Activated T-cell treated with anti-CD3 and anti-CD28 coated beads, Interleukin-2, amount 50 U/mL, for 4 hours (primary cell): ENCODE measurements at regions not wholly inside any gene's neighbourhood (a gene's known extent, or its start where the extent isn't known, plus 50 kb on each side); places are given as distances from the start of the nearest gene placed in this dataset.
"Not testable (repeated sequence)": the region's sequence is repeated elsewhere in the genome, so short reads cannot be mapped to it uniquely, and the experiment has no call there.

Source experiments
- ATAC-seq, 2 donors: fragments of 200-7000 bp; cut with Tn5 transposase; one replicate each; pipeline ENCODE4 v1.10.0; 2021
- DNase-seq: peaks from one replicate; pipeline ENCODE4 v3.0.0-alpha.2; 2020
- H3K27me3 Mint-ChIP-seq: one replicate; pipeline ENCODE4 v1.8.0; 2021; ENCODE audit warnings: low read depth, mixed read lengths
- H3K36me3 Mint-ChIP-seq: one replicate; pipeline ENCODE4 v1.8.0; 2022; ENCODE audit warnings: mixed read lengths; ENCODE audit not compliant: insufficient read depth
- H3K4me1 Mint-ChIP-seq: one replicate; pipeline ENCODE4 v1.8.0; 2021; ENCODE audit warnings: low read depth, mixed read lengths
- H3K4me3 Mint-ChIP-seq: one replicate; pipeline ENCODE4 v1.8.0; 2021; ENCODE audit warnings: mild to moderate bottlenecking, moderate library complexity, mixed read lengths
- H3K9me3 Mint-ChIP-seq: one replicate; pipeline ENCODE4 v1.8.0; 2021; ENCODE audit warnings: mixed read lengths

DNA sequence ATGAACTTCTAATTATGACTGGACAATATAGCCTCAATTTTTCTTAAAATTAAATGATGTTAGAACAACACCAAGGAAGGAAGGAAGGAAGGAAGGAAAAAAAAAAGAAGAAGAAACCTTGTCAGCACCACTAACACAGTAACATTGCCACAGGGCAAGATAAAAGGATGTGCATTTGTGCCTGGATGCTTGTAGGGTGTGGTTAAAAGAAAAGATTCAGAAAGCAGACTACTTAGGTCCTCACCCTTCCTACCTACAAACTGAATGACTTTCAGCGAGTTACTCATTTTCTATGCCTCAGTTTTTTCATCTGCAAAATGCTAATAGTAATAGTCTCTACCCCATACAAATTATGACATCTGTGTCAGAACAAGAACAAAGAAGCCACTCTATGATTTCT lies 778.3 kb downstream of the MCTP2 start:
- H3K4me1 Mint-ChIP-seq, result no peaks in the 10 kb centered on the region
- no peaks in the 10 kb centered on the region for H3K9me3 Mint-ChIP-seq
- ATAC-seq (no peak), DNase-seq (no peak)
- peaks cover 3% of the 10 kb centered on the region for H3K27me3 Mint-ChIP-seq
- H3K36me3 Mint-ChIP-seq, result no peaks in the 10 kb centered on the region
- no peak overlapping the region for H3K4me3 Mint-ChIP-seq

- DNase-seq (no peak), ATAC-seq (no peak)
- no peaks in the 10 kb centered on the region for H3K4me1 Mint-ChIP-seq
- H3K9me3 Mint-ChIP-seq, result no peaks in the 10 kb centered on the region
- H3K27me3 Mint-ChIP-seq, result peaks cover 3% of the 10 kb centered on the region
- no peaks in the 10 kb centered on the region for H3K36me3 Mint-ChIP-seq
- H3K4me3 Mint-ChIP-seq, result no peak overlapping the region
Observed at GRCh38 chr15:95013381-95013780, 782.0 kb downstream of the MCTP2 start.

DNA sequence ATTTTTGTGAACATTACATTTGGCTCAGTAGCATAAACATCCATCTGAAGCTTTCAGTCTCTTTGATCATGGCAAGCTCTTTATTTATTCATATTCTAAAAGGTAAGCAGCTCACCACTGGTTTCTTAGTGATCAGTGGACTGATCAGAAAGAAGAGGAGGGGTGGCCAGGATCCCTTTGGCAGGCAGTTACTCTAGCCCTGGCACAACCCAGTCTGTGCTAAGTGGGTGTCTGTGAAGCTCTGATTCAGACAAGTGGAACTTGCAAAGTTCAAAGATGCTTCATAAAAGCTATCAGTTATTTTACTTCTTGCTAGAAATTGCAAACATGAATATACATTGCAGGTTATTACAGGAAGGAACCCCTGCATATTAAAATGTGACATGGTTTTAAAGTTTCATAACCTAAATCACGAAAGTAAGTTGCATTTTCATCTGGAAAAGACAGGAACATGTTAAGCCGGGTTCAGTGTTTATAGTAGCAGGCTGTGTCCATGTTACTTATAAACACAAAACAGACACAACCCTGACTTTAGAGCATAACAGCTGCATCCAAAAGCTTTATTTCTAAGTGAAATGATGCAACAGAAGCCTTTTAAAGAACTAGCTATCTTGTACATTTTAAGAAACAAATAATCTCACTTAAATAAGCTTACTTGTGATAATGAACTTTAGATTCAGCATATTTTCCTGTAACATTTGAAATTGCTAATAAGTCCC lies 785.3 kb downstream of the MCTP2 start:
- no peaks in the 10 kb centered on the region for H3K4me1 Mint-ChIP-seq
- no peak overlapping the region for H3K4me3 Mint-ChIP-seq
- DNase-seq (no peak), ATAC-seq (no peak)
- H3K27me3 Mint-ChIP-seq, result no peaks in the 10 kb centered on the region
- no peaks in the 10 kb centered on the region for H3K36me3 Mint-ChIP-seq
- H3K9me3 Mint-ChIP-seq, result no peaks in the 10 kb centered on the region

DNA sequence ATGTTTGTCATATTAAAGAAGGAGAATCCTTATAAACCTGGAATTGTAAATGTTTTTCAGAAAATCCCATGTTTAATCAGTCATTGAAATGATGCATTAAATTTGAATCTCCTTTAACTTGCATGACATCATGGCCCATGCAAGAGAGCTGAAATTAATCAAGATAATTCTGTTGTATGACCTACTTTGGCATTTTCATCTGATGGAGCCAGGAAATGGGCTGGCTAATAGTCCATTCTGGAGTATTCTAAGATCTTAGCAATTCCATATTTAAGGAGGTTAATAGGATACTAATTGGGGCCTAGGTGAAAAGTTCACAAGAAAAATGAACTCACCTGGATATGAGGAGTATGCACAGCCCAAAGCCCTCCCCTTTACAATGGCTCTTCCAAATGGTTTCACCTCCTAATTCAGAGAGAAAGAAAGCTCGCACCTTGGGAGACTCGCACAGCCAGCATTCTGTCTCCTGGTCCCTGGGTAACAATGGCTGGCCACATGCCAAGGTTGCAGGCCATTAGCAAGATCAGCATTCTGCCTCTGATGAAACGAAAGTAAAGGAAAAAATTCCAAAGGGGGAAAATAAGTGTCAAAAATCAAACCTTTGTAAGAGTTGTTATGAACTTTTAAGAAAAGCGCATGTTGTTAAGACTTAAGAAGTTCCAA lies 786.4 kb downstream of the MCTP2 start:
- ATAC-seq, result no peak
- peaks cover 4% of the 10 kb centered on the region for H3K9me3 Mint-ChIP-seq
- no peaks in the 10 kb centered on the region for H3K27me3 Mint-ChIP-seq
- DNase-seq, result no peak
- H3K4me3 Mint-ChIP-seq, result no peak overlapping the region
- H3K4me1 Mint-ChIP-seq, result no peaks in the 10 kb centered on the region
- H3K36me3 Mint-ChIP-seq, result no peaks in the 10 kb centered on the region

DNA sequence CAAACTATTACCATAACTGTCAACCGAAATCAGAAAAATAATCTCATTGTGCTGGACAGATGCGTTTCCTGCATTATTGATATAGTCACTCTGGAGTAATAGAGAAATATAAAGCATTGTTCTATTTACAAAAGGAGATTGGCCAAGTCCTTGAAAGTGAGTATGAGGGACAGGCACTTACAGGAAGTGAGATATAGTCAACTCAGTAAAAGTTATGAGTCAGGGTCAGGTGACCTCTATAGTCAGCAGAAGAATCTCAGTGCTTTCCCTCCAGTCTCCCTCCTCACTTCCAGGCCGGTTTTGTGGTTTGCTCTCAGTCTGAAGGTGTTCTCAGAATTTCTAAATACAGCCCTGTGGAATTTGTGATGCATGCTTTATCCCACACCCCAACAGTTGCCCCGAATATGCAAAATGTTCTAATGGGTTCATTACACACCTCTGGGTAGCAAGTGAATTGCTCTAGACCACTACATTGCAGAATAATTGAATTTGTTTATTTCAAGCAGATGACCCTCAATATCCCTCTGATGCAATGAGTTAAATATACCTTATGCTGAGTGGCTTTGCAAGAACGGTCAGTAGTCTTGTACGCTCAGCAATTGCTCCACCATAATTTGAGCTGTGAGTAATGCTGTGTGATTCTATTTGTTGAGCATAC lies 787.7 kb downstream of the MCTP2 start:
- H3K9me3 Mint-ChIP-seq, result peaks cover 4% of the 10 kb centered on the region
- ATAC-seq (no peak), DNase-seq (no peak)
- no peaks in the 10 kb centered on the region for H3K4me1 Mint-ChIP-seq
- no peaks in the 10 kb centered on the region for H3K27me3 Mint-ChIP-seq
- H3K4me3 Mint-ChIP-seq, result no peak overlapping the region
- no peaks in the 10 kb centered on the region for H3K36me3 Mint-ChIP-seq

DNA sequence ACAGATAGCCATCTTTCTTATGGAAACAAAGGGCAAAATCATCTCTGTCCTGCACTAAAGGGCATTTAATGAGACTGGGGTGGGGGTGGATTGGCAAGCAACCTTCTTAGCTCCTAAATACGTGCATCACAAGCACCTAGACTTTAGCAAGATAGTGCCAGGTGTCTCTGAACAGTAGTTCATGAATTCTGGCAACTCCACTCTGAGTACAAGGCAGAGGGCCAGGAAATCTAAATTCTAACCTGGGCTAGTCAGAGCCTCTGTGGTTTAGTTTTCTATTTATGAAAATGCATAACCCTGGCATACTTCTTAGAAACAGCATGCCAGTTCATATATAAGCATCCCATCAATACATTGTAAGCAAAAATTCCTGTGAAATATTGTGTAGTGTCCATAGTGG lies 788.5 kb downstream of the MCTP2 start:
- DNase-seq (no peak), ATAC-seq (no peak)
- Mint-ChIP-seq H3K4me1 (no peaks in the 10 kb centered on the region), H3K36me3 (no peaks in the 10 kb centered on the region), H3K4me3 (no peak overlapping the region), H3K9me3 (peaks cover 4% of the 10 kb centered on the region), H3K27me3 (no peaks in the 10 kb centered on the region)

DNA sequence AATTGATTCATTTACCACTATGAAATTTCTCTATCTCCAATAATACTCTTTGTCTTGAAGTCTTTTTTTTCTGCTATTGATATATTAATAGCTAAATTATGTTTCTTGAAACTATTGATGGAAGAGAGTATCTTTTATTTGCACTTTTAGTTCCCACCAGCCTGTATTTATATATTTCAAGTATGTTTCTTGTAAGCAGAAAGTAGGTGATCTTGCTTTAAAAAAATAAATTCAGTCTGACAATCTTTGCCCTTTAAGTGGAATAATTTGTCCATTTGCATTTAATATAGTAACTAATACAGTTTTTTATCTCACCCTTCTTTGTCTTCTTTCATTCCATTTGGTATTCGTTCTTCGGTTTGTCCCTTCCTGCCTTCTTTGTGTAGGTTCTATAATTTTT lies 790.5 kb downstream of the MCTP2 start:
- DNase-seq (no peak), ATAC-seq (no peak)
- H3K9me3 Mint-ChIP-seq, result peaks cover 4% of the 10 kb centered on the region
- H3K36me3 Mint-ChIP-seq, result no peaks in the 10 kb centered on the region
- H3K27me3 Mint-ChIP-seq, result no peaks in the 10 kb centered on the region
- H3K4me3 Mint-ChIP-seq, result no peak overlapping the region
- no peaks in the 10 kb centered on the region for H3K4me1 Mint-ChIP-seq

DNA sequence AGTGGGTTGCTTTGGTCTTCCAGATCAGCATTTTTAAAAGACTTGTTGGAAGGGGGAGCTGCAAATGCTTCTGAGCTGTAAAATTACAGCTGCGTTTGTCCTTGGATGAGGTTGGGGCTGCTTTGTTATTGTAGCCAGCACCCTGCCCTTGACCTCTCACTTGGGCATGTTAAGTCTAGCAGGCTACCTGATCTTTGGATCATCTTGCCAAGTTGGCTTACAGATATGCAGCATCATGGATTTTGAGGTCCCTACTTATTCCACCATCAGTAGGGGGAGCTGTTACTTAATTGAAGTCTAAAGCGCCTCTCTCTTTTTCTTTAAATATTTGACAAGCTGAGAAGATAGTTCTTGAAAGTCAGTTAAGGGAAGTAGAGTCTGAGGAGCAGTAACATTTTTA lies 793.0 kb downstream of the MCTP2 start:
- Mint-ChIP-seq H3K4me1 (no peaks in the 10 kb centered on the region), H3K9me3 (peaks cover 4% of the 10 kb centered on the region), H3K27me3 (no peaks in the 10 kb centered on the region), H3K36me3 (no peaks in the 10 kb centered on the region), H3K4me3 (no peak overlapping the region)
- no peak for DNase-seq
- ATAC-seq, result no peak

DNA sequence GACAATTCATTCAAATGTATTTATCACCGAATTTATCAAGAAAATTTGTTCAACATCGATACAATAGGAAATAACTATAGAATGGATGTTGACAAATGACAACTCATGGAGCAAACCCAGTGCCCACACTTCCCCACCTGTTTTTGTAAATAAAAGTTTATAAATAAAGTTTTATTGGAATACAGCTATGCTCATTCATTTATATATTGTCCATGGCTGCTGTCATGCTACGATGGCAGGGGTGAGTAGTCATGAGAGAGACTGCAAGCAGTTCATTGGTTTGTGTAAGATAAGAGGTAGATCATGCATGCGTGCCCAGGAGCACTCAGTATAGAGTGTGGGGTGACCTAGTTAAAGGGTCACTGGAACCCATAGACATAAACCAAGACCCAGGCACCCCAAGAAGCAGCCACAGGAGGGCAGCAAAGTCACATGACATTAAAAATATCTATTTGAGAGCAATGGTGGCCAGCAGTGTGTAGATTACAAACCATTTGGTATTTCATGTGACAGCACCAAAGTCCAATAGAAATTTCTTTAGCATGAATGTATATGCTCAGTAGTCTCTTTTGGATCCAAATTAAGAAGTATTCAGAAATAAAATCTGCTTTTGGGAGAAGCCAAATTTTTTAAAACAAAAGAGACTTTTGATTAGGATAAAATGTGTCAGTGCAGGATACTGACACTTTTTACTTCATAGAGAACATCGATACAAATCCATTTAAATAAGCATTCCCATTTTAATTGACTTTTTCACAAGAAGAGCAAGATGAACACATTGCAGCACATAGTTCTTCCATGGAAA lies 794.8 kb downstream of the MCTP2 start:
- ATAC-seq, result no peak
- Mint-ChIP-seq H3K27me3 (no peaks in the 10 kb centered on the region), H3K4me3 (no peak overlapping the region), H3K4me1 (no peaks in the 10 kb centered on the region), H3K9me3 (peaks cover 7% of the 10 kb centered on the region), H3K36me3 (no peaks in the 10 kb centered on the region)
- DNase-seq, result no peak

DNA sequence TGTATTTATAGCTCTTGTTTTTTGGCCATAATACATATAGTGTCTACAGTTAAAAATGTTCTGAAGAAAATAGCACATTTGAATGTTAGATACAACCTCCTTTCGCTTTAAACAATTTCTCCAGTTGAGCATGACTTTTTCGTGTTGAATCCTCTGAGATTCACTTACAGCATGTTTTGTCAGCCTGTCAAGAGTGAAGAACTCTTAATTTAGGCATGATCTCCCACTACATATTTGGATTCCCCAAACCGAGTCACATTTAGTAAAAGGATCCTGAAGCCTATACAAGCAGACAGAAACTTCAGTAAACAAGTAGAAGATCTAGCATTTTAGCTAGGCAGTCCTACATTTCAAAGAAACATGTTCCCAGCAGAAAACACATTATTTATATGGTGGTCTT lies 796.6 kb downstream of the MCTP2 start:
- Mint-ChIP-seq H3K4me1 (no peaks in the 10 kb centered on the region), H3K9me3 (peaks cover 7% of the 10 kb centered on the region), H3K36me3 (no peaks in the 10 kb centered on the region), H3K4me3 (no peak overlapping the region), H3K27me3 (no peaks in the 10 kb centered on the region)
- DNase-seq (no peak), ATAC-seq (no peak)

GRCh38 chr15:95032156-95032555 lies 800.8 kb downstream of the MCTP2 start:
- H3K4me3 Mint-ChIP-seq, result no peak overlapping the region
- ATAC-seq, result no peak
- no peaks in the 10 kb centered on the region for H3K36me3 Mint-ChIP-seq

DNA sequence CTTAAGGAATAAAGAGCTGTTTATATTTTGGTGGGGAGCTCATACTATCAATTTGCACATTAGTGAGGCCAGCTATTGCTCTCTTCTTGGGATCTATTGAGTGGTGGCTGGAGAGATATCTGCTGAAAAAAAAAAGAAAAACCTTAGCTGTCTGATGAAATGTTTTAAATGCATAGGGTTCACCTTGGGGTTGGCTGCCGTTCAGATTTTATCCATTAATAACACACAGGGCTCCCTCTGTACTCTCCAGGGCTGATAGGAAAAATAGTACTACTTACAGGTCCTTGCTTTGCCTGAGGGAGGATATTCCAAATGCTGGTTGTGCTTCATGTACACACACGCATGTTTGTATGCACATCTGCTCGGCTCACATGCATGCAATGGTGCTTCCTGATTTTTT lies 803.7 kb downstream of the MCTP2 start:
- H3K36me3 Mint-ChIP-seq, result no peaks in the 10 kb centered on the region
- H3K4me1 Mint-ChIP-seq, result no peaks in the 10 kb centered on the region
- no peaks in the 10 kb centered on the region for H3K27me3 Mint-ChIP-seq
- H3K4me3 Mint-ChIP-seq, result no peak overlapping the region
- ATAC-seq (no peak), DNase-seq (no peak)
- H3K9me3 Mint-ChIP-seq, result peaks cover 9% of the 10 kb centered on the region

More at GRCh38 chr15:95032156-95032555, 800.8 kb downstream of the MCTP2 start:
- no peak for DNase-seq
- no peaks in the 10 kb centered on the region for H3K27me3 Mint-ChIP-seq
- peaks cover 7% of the 10 kb centered on the region for H3K9me3 Mint-ChIP-seq
- no peaks in the 10 kb centered on the region for H3K4me1 Mint-ChIP-seq

GRCh38 chr15:95041297-95041696 lies 809.9 kb downstream of the MCTP2 start:
- Mint-ChIP-seq H3K9me3 (peaks cover 3% of the 10 kb centered on the region), H3K36me3 (no peaks in the 10 kb centered on the region), H3K4me3 (no peak overlapping the region), H3K27me3 (no peaks in the 10 kb centered on the region), H3K4me1 (no peaks in the 10 kb centered on the region)
- no peak for ATAC-seq
- no peak for DNase-seq

DNA sequence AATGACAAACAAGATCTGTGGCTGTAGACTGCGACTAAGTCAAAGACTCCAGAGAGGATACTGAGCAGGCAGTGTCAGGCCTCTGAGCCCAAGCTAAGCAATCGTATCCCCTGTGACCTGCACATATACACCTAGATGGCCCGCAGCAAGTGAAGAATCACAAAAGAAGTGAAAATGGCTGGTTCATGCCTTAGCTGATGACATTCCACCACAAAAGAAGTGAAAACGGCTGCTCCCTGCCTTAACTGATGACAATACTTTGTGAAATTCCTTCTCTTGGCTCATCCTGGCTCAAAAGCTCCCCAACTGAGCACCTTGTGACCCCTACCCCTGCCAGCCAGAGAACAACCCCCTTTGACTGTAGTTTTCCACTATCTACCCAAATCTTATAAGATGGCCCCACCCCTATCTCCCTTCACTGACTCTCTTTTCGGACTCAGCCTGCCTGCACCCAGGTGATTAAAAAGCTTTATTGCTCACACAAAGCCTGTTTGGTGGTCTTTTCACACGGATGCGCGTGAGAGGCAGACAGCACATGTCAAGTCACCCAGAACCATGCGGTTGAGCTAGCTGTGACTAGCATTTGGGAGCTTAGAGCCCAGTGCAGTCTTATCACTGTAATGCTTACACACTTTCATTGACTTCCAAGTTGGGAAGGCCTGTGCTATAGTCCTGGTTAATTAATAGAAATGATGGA lies 812.0 kb downstream of the MCTP2 start:
- not testable (repeated sequence) for H3K36me3 Mint-ChIP-seq, ATAC-seq, H3K4me1 Mint-ChIP-seq, DNase-seq, H3K27me3 Mint-ChIP-seq, H3K4me3 Mint-ChIP-seq
- peaks cover 10% of the 10 kb centered on the region for H3K9me3 Mint-ChIP-seq
